IMR-90 (cell line): ENCODE measurements at regions not wholly inside any gene's neighbourhood (a gene's known extent, or its start where the extent isn't known, plus 50 kb on each side); places are given as distances from the start of the nearest gene placed in this dataset.

Source experiments
- ATAC-seq: fragments of 200-7000 bp; cut with Tn5 transposase; 2 replicates; pipeline ENCODE4 v1.9.1; 2020; ENCODE audit warnings: low read depth, mild to moderate bottlenecking, moderate library complexity
- BruUV-seq: library from RNA; stranded (reverse); fragments of 400-500 nt; replicated peaks from 2 replicates; lab custom pipeline; 2021; lab: Mats Ljungman, UMichigan
- CTCF ChIA-PET: fragments of 300-600 bp; formaldehyde crosslinking; extraction: SDS; loops from one replicate; lab custom pipeline; 2021; ENCODE audit warnings: antibody characterized with exemption; lab: Yijun Ruan, JAX
- POLR2A ChIA-PET: fragments of 300-600 bp; sonication (Branson Sonifier 250); formaldehyde crosslinking; loops from one replicate; lab custom pipeline; 2022; ENCODE audit warnings: antibody characterized with exemption; ENCODE audit not compliant: unreplicated experiment; lab: Charles Lee
- DNase-seq: peaks from one replicate; pipeline ENCODE4 v3.0.0; 2013
- H2AFZ ChIP-seq: replicated peaks from 2 replicates; pipeline ENCODE3; 2013; ENCODE audit warnings: low read length, mild to moderate bottlenecking; ENCODE audit not compliant: poor library complexity
- H2AK5ac ChIP-seq: 2 replicates; pipeline ENCODE4 v1.6.1; 2013; ENCODE audit warnings: low read depth, low read length, inconsistent platforms
- H2AK9ac ChIP-seq: replicated peaks from 2 replicates; pipeline ENCODE3; 2013; ENCODE audit warnings: mild to moderate bottlenecking, low read depth, low read length, moderate library complexity; ENCODE audit not compliant: poor library complexity
- H2BK120ac ChIP-seq: 2 replicates; pipeline ENCODE4 v1.6.1; 2013; ENCODE audit warnings: low read depth, low read length, inconsistent platforms
- H2BK15ac ChIP-seq: 3 replicates; pipeline ENCODE4 v1.6.1; 2013; ENCODE audit warnings: low read depth, low read length, inconsistent platforms
- H2BK20ac ChIP-seq: 2 replicates; pipeline ENCODE4 v1.6.1; 2013; ENCODE audit warnings: low read depth, mild to moderate bottlenecking, inconsistent platforms, low read length, moderate library complexity
- H2BK5ac ChIP-seq: 2 replicates; pipeline ENCODE4 v1.6.1; 2013; ENCODE audit warnings: mild to moderate bottlenecking, low read depth, low read length, inconsistent platforms; ENCODE audit not compliant: poor library complexity, severe bottlenecking
- H3K14ac ChIP-seq: replicated peaks from 2 replicates; pipeline ENCODE4 v1.6.1; 2013; ENCODE audit warnings: low read depth, low read length, inconsistent platforms
- H3K18ac ChIP-seq: 2 replicates; pipeline ENCODE4 v1.6.1; 2013; ENCODE audit warnings: low read depth, low read length, control low read depth
- H3K23ac ChIP-seq: 2 replicates; pipeline ENCODE4 v1.6.1; 2013; ENCODE audit warnings: low read depth, low read length, inconsistent platforms
- H3K27ac ChIP-seq: 2 replicates; pipeline ENCODE4 v1.5.1; 2013; ENCODE audit warnings: mild to moderate bottlenecking, control low read depth, low read length; ENCODE audit not compliant: insufficient read depth
- H3K27me3 ChIP-seq: 2 replicates; pipeline ENCODE4 v1.6.1; 2013; ENCODE audit warnings: low read length; ENCODE audit not compliant: control insufficient read depth, insufficient read depth
- H3K36me3 ChIP-seq: 2 replicates; pipeline ENCODE4 v1.6.1; 2013; ENCODE audit warnings: low read length, mixed read lengths; ENCODE audit not compliant: control insufficient read depth, insufficient read depth
- H3K4ac ChIP-seq: 2 replicates; pipeline ENCODE4 v1.6.1; 2013; ENCODE audit warnings: low read depth, low read length, inconsistent platforms
- H3K4me1 ChIP-seq: 2 replicates; pipeline ENCODE4 v1.6.1; 2013; ENCODE audit warnings: low read length, mixed read lengths; ENCODE audit not compliant: control insufficient read depth, insufficient read depth
- H3K4me2 ChIP-seq: 2 replicates; pipeline ENCODE4 v1.6.1; 2013; ENCODE audit warnings: low read depth, mild to moderate bottlenecking, control low read depth, low read length, moderate library complexity
- H3K4me3 ChIP-seq: 2 replicates; pipeline ENCODE4 v1.5.1; 2013; ENCODE audit warnings: low read depth, mild to moderate bottlenecking, control low read depth, low read length, moderate library complexity; ENCODE audit not compliant: insufficient read depth
- H3K56ac ChIP-seq: 2 replicates; pipeline ENCODE4 v1.6.1; 2013; ENCODE audit warnings: low read length, inconsistent platforms; ENCODE audit not compliant: insufficient read depth; ENCODE audit errors: extremely low read depth
- H3K79me1 ChIP-seq, 2 experiments: 2 replicates each; pipeline ENCODE4 v1.6.1; 2013; ENCODE audit warnings: low read length in 2 of 2, inconsistent platforms in 1 of 2, low read depth in 1 of 2
- H3K9ac ChIP-seq: 2 replicates; pipeline ENCODE4 v1.6.1; 2013; ENCODE audit warnings: low read depth, low read length, control low read depth
- H3K9me1 ChIP-seq: 2 replicates; pipeline ENCODE4 v1.6.1; 2013; ENCODE audit warnings: low read length, inconsistent platforms; ENCODE audit not compliant: insufficient read depth
- H3K9me3 ChIP-seq: 2 replicates; pipeline ENCODE4 v1.6.1; 2013; ENCODE audit warnings: low read length; ENCODE audit not compliant: control insufficient read depth, insufficient read depth
- H4K20me1 ChIP-seq: 2 replicates; pipeline ENCODE4 v1.6.1; 2013; ENCODE audit warnings: low read length, inconsistent platforms; ENCODE audit not compliant: insufficient read depth
- H4K5ac ChIP-seq: 2 replicates; pipeline ENCODE4 v1.6.1; 2013; ENCODE audit warnings: mild to moderate bottlenecking, low read depth, low read length, control low read depth
- H4K8ac ChIP-seq, 2 experiments: 2 replicates each; pipeline ENCODE4 v1.6.1; 2013; ENCODE audit warnings: low read depth in 2 of 2, low read length in 2 of 2, control low read depth in 1 of 2, inconsistent platforms in 1 of 2
- H4K91ac ChIP-seq: 2 replicates; pipeline ENCODE4 v1.6.1; 2013; ENCODE audit warnings: low read depth, low read length, inconsistent platforms; ENCODE audit not compliant: insufficient read depth
- BHLHE40 ChIP-seq: fragments of 150-350 bp; IDR thresholded peaks from 2 replicates; pipeline ENCODE4 v1.6.1; 2016; ENCODE audit warnings: mild to moderate bottlenecking, low read depth, low read length
- CEBPB ChIP-seq: IDR thresholded peaks from 2 replicates; pipeline ENCODE4 v1.6.1; 2012; ENCODE audit warnings: low read depth, low read length, improper control_type of control experiment
- CHD1 ChIP-seq: IDR thresholded peaks from 2 replicates; pipeline ENCODE4 v1.6.1; 2012; ENCODE audit warnings: low read depth, low read length, improper control_type of control experiment
- CTCF ChIP-seq: conservative IDR thresholded peaks from 2 replicates; pipeline ENCODE4 v1.5.1; 2012; ENCODE audit warnings: mild to moderate bottlenecking, low read depth, low read length, improper control_type of control experiment
- ELK1 ChIP-seq: fragments of 150-350 bp; IDR thresholded peaks from 2 replicates; pipeline ENCODE4 v1.6.1; 2016; ENCODE audit warnings: low read depth, mild to moderate bottlenecking, low read length, moderate library complexity, borderline replicate concordance
- FOS ChIP-seq: fragments of 150-350 bp; IDR thresholded peaks from 2 replicates; pipeline ENCODE4 v1.6.1; 2016; ENCODE audit warnings: low read depth, low read length
- MAFK ChIP-seq: IDR thresholded peaks from 2 replicates; pipeline ENCODE4 v1.6.1; 2012; ENCODE audit warnings: low read depth, low read length, improper control_type of control experiment
- MAZ ChIP-seq: IDR thresholded peaks from 2 replicates; pipeline ENCODE4 v1.6.1; 2012; ENCODE audit warnings: low read depth, mild to moderate bottlenecking, low read length, improper control_type of control experiment, moderate library complexity, borderline replicate concordance
- MXI1 ChIP-seq: IDR thresholded peaks from 2 replicates; pipeline ENCODE4 v1.6.1; 2012; ENCODE audit warnings: low read depth, mild to moderate bottlenecking, low read length, moderate library complexity, borderline replicate concordance
- NFE2L2 ChIP-seq: fragments of 150-350 bp; IDR thresholded peaks from 2 replicates; pipeline ENCODE4 v1.6.1; 2016; ENCODE audit warnings: low read depth, mild to moderate bottlenecking, low read length
- POLR2A ChIP-seq: IDR thresholded peaks from 2 replicates; pipeline ENCODE4 v1.6.1; 2012; ENCODE audit warnings: mild to moderate bottlenecking, low read depth, low read length
- RAD21 ChIP-seq: IDR thresholded peaks from 2 replicates; pipeline ENCODE4 v1.6.1; 2012; ENCODE audit warnings: low read length, improper control_type of control experiment
- RCOR1 ChIP-seq: IDR thresholded peaks from 2 replicates; pipeline ENCODE4 v1.6.1; 2012; ENCODE audit warnings: mild to moderate bottlenecking, low read length, improper control_type of control experiment; ENCODE audit not compliant: insufficient replicate concordance
- RFX5 ChIP-seq: IDR thresholded peaks from 2 replicates; pipeline ENCODE4 v1.8.0; 2012; ENCODE audit warnings: low read depth, mild to moderate bottlenecking, low read length, moderate library complexity
- SMC3 ChIP-seq: fragments of 150-350 bp; IDR thresholded peaks from 2 replicates; pipeline ENCODE4 v1.6.1; 2016; ENCODE audit warnings: low read depth, mild to moderate bottlenecking, antibody characterized with exemption, low read length, moderate library complexity
- USF2 ChIP-seq: fragments of 150-350 bp; IDR thresholded peaks from 2 replicates; pipeline ENCODE4 v1.6.1; 2017; ENCODE audit warnings: mild to moderate bottlenecking, antibody characterized with exemption, low read length, low read depth
- WGBS, 2 experiments: methylation state at CpG; one replicate each; pipeline versions ENCODE4 v1.1.5 to v1.1.7; 2013; ENCODE audit warnings: missing lambda C conversion rate in 2 of 2; ENCODE audit not compliant: insufficient read length in 1 of 2; ENCODE audit errors: extremely low coverage in 2 of 2; 5-methylcytosine and 5-hydroxymethylcytosine counted together
- dilution Hi-C: fragments of 300-500 bp; cut with HindIII; formaldehyde crosslinking; loops from one replicate; pipeline ENCODE4 v1.14.3; 2018; ENCODE audit warnings: low sequenced_read_pairs; ENCODE audit not compliant: unreplicated experiment
- in situ Hi-C: fragments of 300-500 bp; cut with MboI; formaldehyde crosslinking; loops from 3 replicates; pipeline ENCODE4 v1.14.3; 2019; ENCODE audit warnings: low sequenced_read_pairs, inconsistent platforms, mixed read lengths
- intact Hi-C: fragments of 100-400 bp; cut with micrococcal nuclease; formaldehyde crosslinking; loops from 2 replicates; pipeline ENCODE4 v1.10.0; 2022

- no peak overlapping the region for H3K56ac ChIP-seq
- no peak overlapping the region for H3K9ac ChIP-seq
- no peak overlapping the region for H2BK5ac ChIP-seq
- H3K9me3 ChIP-seq, result no peaks in the 10 kb centered on the region
- dilution Hi-C loops (no loop called here), in situ Hi-C loops (no loop called here), intact Hi-C loops (no loop called here)
- H2AK9ac ChIP-seq, result no peak overlapping the region
- H2BK15ac ChIP-seq, result no peak overlapping the region
- no peak overlapping the region for H2BK120ac ChIP-seq
- no peak overlapping the region for H3K27ac ChIP-seq
- no peak overlapping the region for H4K5ac ChIP-seq
- H3K18ac ChIP-seq, result no peak overlapping the region
- H3K9me1 ChIP-seq, result 0 out of 2 replicates have a peak, but pooled peaks cover 3% of the 10 kb centered on the region
- no peak overlapping the region for H4K8ac ChIP-seq
- H2AK5ac ChIP-seq, result no peak overlapping the region
- WGBS, 2 experiments, result no CpG with 5 or more reads among the region's 7 CpGs
- no peak overlapping the region for H2BK20ac ChIP-seq
- no peak overlapping the region for H2AFZ ChIP-seq
- no peak overlapping the region for H3K4me3 ChIP-seq
- ATAC-seq (no peak), DNase-seq (no peak)
- TF ChIP-seq RCOR1, result no peak
- no peak for TF ChIP-seq USF2
- no peak for TF ChIP-seq POLR2A
- no peak for TF ChIP-seq CEBPB
- TF ChIP-seq SMC3, result no peak
- TF ChIP-seq MAZ, result no peak
- no peak for TF ChIP-seq ELK1
- TF ChIP-seq MXI1, result no peak
- no peak for TF ChIP-seq FOS
- no peak for TF ChIP-seq CHD1
- TF ChIP-seq NFE2L2, result no peak
- no peak for TF ChIP-seq MAFK
- TF ChIP-seq RFX5, result no peak
- no peak for TF ChIP-seq BHLHE40
- no peak for TF ChIP-seq CTCF
- TF ChIP-seq RAD21, result no peak
- H3K4ac ChIP-seq, result no peak overlapping the region
- H3K27me3 ChIP-seq, result no peaks in the 10 kb centered on the region
- peaks cover 9% of the 10 kb centered on the region for H3K4me1 ChIP-seq
- BruUV-seq, result no TSS peak
- H3K23ac ChIP-seq, result no peak overlapping the region
- H4K91ac ChIP-seq, result 0 out of 2 replicates have a peak overlapping the region, but pooled peaks have one; percentile 19
- no peak overlapping the region for H3K4me2 ChIP-seq
- ChIA-PET CTCF (interaction anchor here (0.6 kb wide), 1 partner anchor 211 kb away, joined by 4 read pairs; no protein-coding TSS in a partner anchor), POLR2A (no interaction called here)
- H4K20me1 ChIP-seq, result no peaks in the 10 kb centered on the region
- H3K36me3 ChIP-seq, result no peaks in the 10 kb centered on the region
- H3K79me1 ChIP-seq, result no peaks in the 10 kb centered on the region
- no peak overlapping the region for H3K14ac ChIP-seq
Observed at GRCh38 chr2:215777465-215778044, 235.8 kb downstream of the MREG start.
